SK-N-SH (cell line): ENCODE measurements at regions not wholly inside any gene's neighbourhood (a gene's known extent, or its start where the extent isn't known, plus 50 kb on each side); places are given as distances from the start of the nearest gene placed in this dataset.

ENCODE experiments used
- ELF1 ChIP-seq: IDR thresholded peaks from 2 replicates; pipeline ENCODE4 v1.4.0; 2012
- EZH2phosphoT487 ChIP-seq: fragments of 200-600 bp; sonication (generic); IDR thresholded peaks from 2 replicates; pipeline ENCODE4 v1.6.1; 2017; ENCODE audit warnings: low read depth, mixed run types, mild to moderate bottlenecking, antibody characterized with exemption, moderate library complexity, borderline replicate concordance
- FOXJ3 ChIP-seq: sonication (generic); formaldehyde crosslinking; IDR thresholded peaks from 2 replicates; pipeline ENCODE4 v1.5.1; 2020; ENCODE audit warnings: mild to moderate bottlenecking, missing genetic modification reagents
- GABPA ChIP-seq: IDR thresholded peaks from 2 replicates; pipeline ENCODE4 v1.4.0; 2012; ENCODE audit warnings: low read depth, mild to moderate bottlenecking
- RAD21 ChIP-seq: IDR thresholded peaks from 2 replicates; pipeline ENCODE4 v1.6.1; 2012; ENCODE audit warnings: mild to moderate bottlenecking, low read length
- YY1 ChIP-seq: IDR thresholded peaks from 2 replicates; pipeline ENCODE4 v1.4.0; 2012; ENCODE audit warnings: low read depth, mild to moderate bottlenecking
- TF ChIP-seq, protein P1 (sequence below): IDR thresholded peaks from 2 replicates; pipeline ENCODE4 v1.4.0; 2012; ENCODE audit warnings: low read depth
- TF ChIP-seq, protein P2 (sequence below): fragments of 200-600 bp; sonication (generic); IDR thresholded peaks from 2 replicates; pipeline ENCODE4 v1.6.1; 2017; ENCODE audit warnings: antibody characterized with exemption, mild to moderate bottlenecking, moderate library complexity
- TF ChIP-seq, protein P3 (sequence below): IDR thresholded peaks from 2 replicates; pipeline ENCODE4 v1.6.1; 2012; ENCODE audit warnings: mild to moderate bottlenecking, low read depth, low read length, moderate library complexity

DNA sequence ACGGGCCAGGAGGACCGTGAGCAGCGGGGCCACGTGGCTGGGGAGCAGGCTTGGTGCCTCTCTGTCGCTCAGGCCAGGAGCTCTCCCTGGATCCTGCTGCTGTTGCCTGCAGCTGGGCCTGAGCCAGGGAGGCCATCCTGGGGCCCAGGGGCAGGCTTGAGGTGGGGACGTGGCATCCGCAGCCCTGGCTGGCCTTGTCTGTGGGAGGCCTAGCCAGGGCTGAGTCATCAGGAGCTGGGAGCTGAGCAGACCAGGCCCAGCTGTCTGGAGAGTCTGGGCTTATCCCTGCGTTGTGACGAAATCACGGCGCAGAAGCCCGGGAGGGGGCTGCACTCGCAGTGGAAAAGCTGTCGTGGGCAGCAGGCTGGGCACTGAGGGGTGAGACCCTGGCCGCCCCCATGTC lies 138.8 kb upstream of the COL5A1 start:
- TF ChIP-seq EZH2phosphoT487 (no peak), RAD21 (no peak), FOXJ3 (CRISPR knock-in tag) (no peak), GABPA (no peak), YY1 (0 out of 2 replicates have a peak, but pooled peaks have one; percentile 24), ELF1 (no peak)
- TF ChIP-seq, protein P1, sequence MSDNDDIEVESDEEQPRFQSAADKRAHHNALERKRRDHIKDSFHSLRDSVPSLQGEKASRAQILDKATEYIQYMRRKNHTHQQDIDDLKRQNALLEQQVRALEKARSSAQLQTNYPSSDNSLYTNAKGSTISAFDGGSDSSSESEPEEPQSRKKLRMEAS: peak; percentile 93
- TF ChIP-seq, protein P2, sequence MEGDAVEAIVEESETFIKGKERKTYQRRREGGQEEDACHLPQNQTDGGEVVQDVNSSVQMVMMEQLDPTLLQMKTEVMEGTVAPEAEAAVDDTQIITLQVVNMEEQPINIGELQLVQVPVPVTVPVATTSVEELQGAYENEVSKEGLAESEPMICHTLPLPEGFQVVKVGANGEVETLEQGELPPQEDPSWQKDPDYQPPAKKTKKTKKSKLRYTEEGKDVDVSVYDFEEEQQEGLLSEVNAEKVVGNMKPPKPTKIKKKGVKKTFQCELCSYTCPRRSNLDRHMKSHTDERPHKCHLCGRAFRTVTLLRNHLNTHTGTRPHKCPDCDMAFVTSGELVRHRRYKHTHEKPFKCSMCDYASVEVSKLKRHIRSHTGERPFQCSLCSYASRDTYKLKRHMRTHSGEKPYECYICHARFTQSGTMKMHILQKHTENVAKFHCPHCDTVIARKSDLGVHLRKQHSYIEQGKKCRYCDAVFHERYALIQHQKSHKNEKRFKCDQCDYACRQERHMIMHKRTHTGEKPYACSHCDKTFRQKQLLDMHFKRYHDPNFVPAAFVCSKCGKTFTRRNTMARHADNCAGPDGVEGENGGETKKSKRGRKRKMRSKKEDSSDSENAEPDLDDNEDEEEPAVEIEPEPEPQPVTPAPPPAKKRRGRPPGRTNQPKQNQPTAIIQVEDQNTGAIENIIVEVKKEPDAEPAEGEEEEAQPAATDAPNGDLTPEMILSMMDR: no peak
- TF ChIP-seq, protein P3, sequence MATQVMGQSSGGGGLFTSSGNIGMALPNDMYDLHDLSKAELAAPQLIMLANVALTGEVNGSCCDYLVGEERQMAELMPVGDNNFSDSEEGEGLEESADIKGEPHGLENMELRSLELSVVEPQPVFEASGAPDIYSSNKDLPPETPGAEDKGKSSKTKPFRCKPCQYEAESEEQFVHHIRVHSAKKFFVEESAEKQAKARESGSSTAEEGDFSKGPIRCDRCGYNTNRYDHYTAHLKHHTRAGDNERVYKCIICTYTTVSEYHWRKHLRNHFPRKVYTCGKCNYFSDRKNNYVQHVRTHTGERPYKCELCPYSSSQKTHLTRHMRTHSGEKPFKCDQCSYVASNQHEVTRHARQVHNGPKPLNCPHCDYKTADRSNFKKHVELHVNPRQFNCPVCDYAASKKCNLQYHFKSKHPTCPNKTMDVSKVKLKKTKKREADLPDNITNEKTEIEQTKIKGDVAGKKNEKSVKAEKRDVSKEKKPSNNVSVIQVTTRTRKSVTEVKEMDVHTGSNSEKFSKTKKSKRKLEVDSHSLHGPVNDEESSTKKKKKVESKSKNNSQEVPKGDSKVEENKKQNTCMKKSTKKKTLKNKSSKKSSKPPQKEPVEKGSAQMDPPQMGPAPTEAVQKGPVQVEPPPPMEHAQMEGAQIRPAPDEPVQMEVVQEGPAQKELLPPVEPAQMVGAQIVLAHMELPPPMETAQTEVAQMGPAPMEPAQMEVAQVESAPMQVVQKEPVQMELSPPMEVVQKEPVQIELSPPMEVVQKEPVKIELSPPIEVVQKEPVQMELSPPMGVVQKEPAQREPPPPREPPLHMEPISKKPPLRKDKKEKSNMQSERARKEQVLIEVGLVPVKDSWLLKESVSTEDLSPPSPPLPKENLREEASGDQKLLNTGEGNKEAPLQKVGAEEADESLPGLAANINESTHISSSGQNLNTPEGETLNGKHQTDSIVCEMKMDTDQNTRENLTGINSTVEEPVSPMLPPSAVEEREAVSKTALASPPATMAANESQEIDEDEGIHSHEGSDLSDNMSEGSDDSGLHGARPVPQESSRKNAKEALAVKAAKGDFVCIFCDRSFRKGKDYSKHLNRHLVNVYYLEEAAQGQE: 0 out of 2 replicates have a peak, but pooled peaks have one; percentile 14
